SK-N-SH (cell line): ENCODE measurements at regions not wholly inside any gene's neighbourhood (a gene's known extent, or its start where the extent isn't known, plus 50 kb on each side); places are given as distances from the start of the nearest gene placed in this dataset.

Source experiments
- CTCF ChIA-PET: fragments of 300-600, 350-600 bp; formaldehyde crosslinking; extraction: SDS; loops from one replicate; lab custom pipeline; 2021; lab: Yijun Ruan, JAX
- POLR2A ChIA-PET: fragments of 350-600 bp; sonication (Branson Sonifier 250); formaldehyde crosslinking; extraction: SDS; loops from one replicate; lab custom pipeline; 2020; ENCODE audit warnings: antibody characterized with exemption, inconsistent platforms; lab: Yijun Ruan, JAX
- DNase-seq: peaks from one replicate; pipeline ENCODE4 v3.0.0; 2012
- H2AFZ ChIP-seq: fragments of 200-600 bp; sonication (generic); 2 replicates; pipeline ENCODE4 v1.8.1; 2016; ENCODE audit warnings: antibody characterized with exemption, mild to moderate bottlenecking, low read depth
- H3F3A ChIP-seq: fragments of 200-600 bp; sonication (generic); replicated peaks from 2 replicates; pipeline ENCODE3; 2016; ENCODE audit warnings: antibody characterized with exemption, mild to moderate bottlenecking; ENCODE audit not compliant: insufficient read depth
- H3K27ac ChIP-seq, 2 experiments: fragments of 200-500 bp in 1 of 2; fragments of 200-600 bp in 1 of 2; sonication (Bioruptor generic) in 1 of 2; sonication (generic), shearing (Covaris generic) in 1 of 2; 2 replicates each; pipeline versions ENCODE4 v1.5.1 to v1.6.1; 2014 to 2016; ENCODE audit warnings: low read depth in 2 of 2, inconsistent platforms in 1 of 2, low read length in 1 of 2, mild to moderate bottlenecking in 1 of 2, mixed read lengths in 1 of 2
- H3K27me3 ChIP-seq: fragments of 200-600 bp; sonication (generic), shearing (Covaris generic); 2 replicates; pipeline ENCODE4 v1.6.1; 2016; ENCODE audit warnings: mixed run types; ENCODE audit not compliant: insufficient read depth
- H3K36me3 ChIP-seq, 2 experiments: fragments of 200-500 bp in 1 of 2; fragments of 200-600 bp in 1 of 2; sonication (Bioruptor generic) in 1 of 2; sonication (generic) in 1 of 2; replicated peaks in 1 of 2; 2 replicates each; pipeline versions ENCODE3 to v1.5.1; 2014 to 2016; ENCODE audit warnings: low read length in 1 of 2, mild to moderate bottlenecking in 1 of 2; ENCODE audit not compliant: insufficient read depth in 2 of 2, control insufficient read depth in 1 of 2
- H3K4me1 ChIP-seq, 2 experiments: fragments of 200-500 bp in 1 of 2; fragments of 200-600 bp in 1 of 2; sonication (Bioruptor generic) in 1 of 2; sonication (generic), shearing (Covaris generic) in 1 of 2; 2 replicates each; pipeline versions ENCODE4 v1.5.1 to v1.6.1; 2014 to 2016; ENCODE audit warnings: low read depth in 1 of 2, low read length in 1 of 2, mixed run types in 1 of 2; ENCODE audit not compliant: insufficient read depth in 2 of 2, control insufficient read depth in 1 of 2
- H3K4me2 ChIP-seq: fragments of 200-600 bp; sonication (generic), shearing (Covaris generic); 2 replicates; pipeline ENCODE4 v1.6.1; 2017; ENCODE audit warnings: mixed run types
- H3K4me3 ChIP-seq, 2 experiments: fragments of 200-500 bp in 1 of 2; fragments of 200-600 bp in 1 of 2; sonication (Bioruptor generic) in 1 of 2; sonication (generic), shearing (Covaris generic) in 1 of 2; 2 replicates each; pipeline versions ENCODE4 v1.5.1 to v1.8.1; 2014 to 2016; ENCODE audit warnings: low read depth in 2 of 2, inconsistent platforms in 1 of 2, low read length in 1 of 2, mild to moderate bottlenecking in 1 of 2, mixed read lengths in 1 of 2, moderate library complexity in 1 of 2
- H3K79me2 ChIP-seq: fragments of 200-600 bp; sonication (generic); 2 replicates; pipeline ENCODE4 v1.8.1; 2017; ENCODE audit warnings: mild to moderate bottlenecking; ENCODE audit not compliant: insufficient read depth
- H3K9ac ChIP-seq: fragments of 200-600 bp; sonication (generic); 2 replicates; pipeline ENCODE4 v1.6.1; 2017; ENCODE audit warnings: mixed run types
- H3K9me2 ChIP-seq: fragments of 200-600 bp; sonication (generic); 2 replicates; pipeline ENCODE4 v1.6.1; 2017; ENCODE audit warnings: mixed run types
- H3K9me3 ChIP-seq: fragments of 200-600 bp; sonication (generic); 2 replicates; pipeline ENCODE4 v1.6.1; 2017; ENCODE audit warnings: mixed run types, mild to moderate bottlenecking, moderate library complexity
- H4K20me1 ChIP-seq: fragments of 200-600 bp; sonication (generic); 2 replicates; pipeline ENCODE4 v1.6.1; 2017; ENCODE audit warnings: mild to moderate bottlenecking, mixed run types; ENCODE audit not compliant: insufficient read depth
- CTCF ChIP-seq: fragments of 200-600 bp; sonication (generic); IDR thresholded peaks from 2 replicates; pipeline ENCODE4 v1.6.1; 2017; ENCODE audit warnings: antibody characterized with exemption, mild to moderate bottlenecking, moderate library complexity
- EP300 ChIP-seq, 2 experiments: IDR thresholded peaks; 2 replicates each; pipeline versions ENCODE4 v1.4.0 to v1.6.1; 2012; ENCODE audit warnings: borderline replicate concordance in 1 of 2, low read depth in 1 of 2, low read length in 1 of 2
- FOSL2 ChIP-seq: IDR thresholded peaks from 2 replicates; pipeline ENCODE4 v1.4.0; 2012; ENCODE audit warnings: low read depth, mild to moderate bottlenecking, moderate library complexity, borderline replicate concordance
- FOXJ3 ChIP-seq: sonication (generic); formaldehyde crosslinking; IDR thresholded peaks from 2 replicates; pipeline ENCODE4 v1.5.1; 2020; ENCODE audit warnings: mild to moderate bottlenecking, missing genetic modification reagents
- GATA2 ChIP-seq: sonication (generic); formaldehyde crosslinking; IDR thresholded peaks from 2 replicates; pipeline ENCODE4 v1.5.0; 2020; ENCODE audit warnings: mild to moderate bottlenecking, missing genetic modification reagents
- JUND ChIP-seq: IDR thresholded peaks from 2 replicates; pipeline ENCODE4 v1.4.0; 2012
- NRF1 ChIP-seq: IDR thresholded peaks from 2 replicates; pipeline ENCODE4 v1.6.1; 2012; ENCODE audit warnings: low read depth, mild to moderate bottlenecking, low read length
- POLR2AphosphoS5 ChIP-seq: IDR thresholded peaks from 2 replicates; pipeline ENCODE4 v1.6.1; 2012; ENCODE audit warnings: low read depth, low read length
- RCOR1 ChIP-seq: fragments of 150-350 bp; IDR thresholded peaks from 2 replicates; pipeline ENCODE4 v1.6.1; 2017; ENCODE audit warnings: antibody characterized with exemption, low read length
- RFX5 ChIP-seq: IDR thresholded peaks from 2 replicates; pipeline ENCODE4 v1.6.1; 2012; ENCODE audit warnings: mild to moderate bottlenecking, improper control_type of control experiment, low read length
- RXRA ChIP-seq: IDR thresholded peaks from 2 replicates; pipeline ENCODE4 v1.4.0; 2012; ENCODE audit warnings: low read depth, mild to moderate bottlenecking, borderline replicate concordance
- SMC3 ChIP-seq: IDR thresholded peaks from 2 replicates; pipeline ENCODE4 v1.6.1; 2012; ENCODE audit warnings: low read depth, low read length, improper control_type of control experiment
- TAF1 ChIP-seq: IDR thresholded peaks from 2 replicates; pipeline ENCODE4 v1.6.1; 2012; ENCODE audit warnings: low read depth, mild to moderate bottlenecking, low read length, moderate library complexity, borderline replicate concordance
- TCF12 ChIP-seq: IDR thresholded peaks from 2 replicates; pipeline ENCODE4 v1.4.0; 2012
- TEAD4 ChIP-seq: IDR thresholded peaks from 2 replicates; pipeline ENCODE4 v1.4.0; 2012; ENCODE audit warnings: mild to moderate bottlenecking, borderline replicate concordance; ENCODE audit not compliant: insufficient read depth
- USF2 ChIP-seq: fragments of 150-350 bp; IDR thresholded peaks from 2 replicates; pipeline ENCODE4 v1.6.1; 2017; ENCODE audit warnings: antibody characterized with exemption, low read length, low read depth, borderline replicate concordance
- WGBS: methylation state at CpG from one replicate; pipeline ENCODE4 v1.1.6; 2017; ENCODE audit warnings: low lambda C conversion rate; 5-methylcytosine and 5-hydroxymethylcytosine counted together
- TF ChIP-seq, protein P1 (sequence below): IDR thresholded peaks from 2 replicates; pipeline ENCODE4 v1.4.0; 2012; ENCODE audit warnings: low read depth
- TF ChIP-seq, protein P2 (sequence below): IDR thresholded peaks from 2 replicates; pipeline ENCODE4 v1.4.0; 2012; ENCODE audit warnings: low read depth, borderline replicate concordance

DNA sequence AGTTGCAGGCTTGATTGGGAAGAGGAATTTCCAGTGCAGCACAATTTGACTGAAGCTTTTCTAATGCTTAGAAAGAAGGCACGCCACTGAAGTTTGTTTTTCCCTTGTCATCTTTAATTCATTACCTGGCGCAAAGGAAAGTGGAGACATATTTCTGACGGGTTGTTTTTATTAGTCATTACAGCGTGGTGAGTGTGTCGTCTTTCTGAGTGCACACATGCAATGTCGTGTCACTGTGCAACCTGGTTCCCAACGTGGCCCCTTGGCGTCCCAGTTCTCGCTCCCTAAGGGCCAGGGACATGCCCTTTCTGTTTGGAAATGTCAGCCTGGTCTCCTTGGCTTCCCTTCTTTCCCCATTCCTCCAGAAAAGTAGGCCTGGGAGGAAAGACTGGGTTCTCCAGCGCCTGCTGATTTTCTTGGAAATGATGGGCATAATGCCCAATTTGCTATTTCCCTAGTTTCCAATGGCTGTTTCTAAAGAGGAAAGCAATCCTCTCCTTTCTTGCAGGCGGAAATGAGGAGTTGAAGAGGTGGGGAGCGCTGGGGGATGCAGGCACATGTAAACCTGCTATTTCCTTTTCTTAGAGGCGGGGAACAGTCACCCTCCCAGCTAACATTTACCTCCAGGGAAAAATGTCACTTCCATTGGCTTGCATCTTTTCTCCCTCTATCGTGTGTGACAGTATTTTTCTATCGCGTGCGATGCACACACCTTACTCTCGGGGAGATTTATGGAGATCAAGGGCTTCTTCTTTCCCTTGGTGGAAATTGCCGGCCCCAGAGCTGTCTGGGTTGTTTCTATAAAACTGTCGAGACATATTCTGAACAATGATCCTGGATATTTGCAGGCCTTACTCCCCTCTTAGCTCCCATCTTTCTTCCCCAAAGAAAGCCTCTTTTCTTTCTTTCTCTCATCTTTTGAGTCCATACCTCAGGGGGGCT is 249.8 kb downstream of the ARHGAP12 start:
- CTCF ChIA-PET, result no interaction called here
- H3K9ac ChIP-seq, result no peak overlapping the region
- no peaks in the 10 kb centered on the region for H4K20me1 ChIP-seq
- H3K9me2 ChIP-seq, result no peaks in the 10 kb centered on the region
- H3F3A ChIP-seq, result no peaks in the 10 kb centered on the region
- H3K4me1 ChIP-seq, result no peaks in the 10 kb centered on the region; a peak in 1 of 4 replicates
- H3K9me3 ChIP-seq, result 0 out of 2 replicates have a peak, but pooled peaks cover 8% of the 10 kb centered on the region
- no peak overlapping the region for H3K4me2 ChIP-seq
- no peaks in the 10 kb centered on the region for H3K27me3 ChIP-seq
- no peak for DNase-seq
- WGBS, result 79% methylated on average over 20 of the region's 20 CpGs
- TF ChIP-seq RXRA, result no peak
- TF ChIP-seq, protein P1, sequence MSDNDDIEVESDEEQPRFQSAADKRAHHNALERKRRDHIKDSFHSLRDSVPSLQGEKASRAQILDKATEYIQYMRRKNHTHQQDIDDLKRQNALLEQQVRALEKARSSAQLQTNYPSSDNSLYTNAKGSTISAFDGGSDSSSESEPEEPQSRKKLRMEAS, result no peak
- H3K4me3 ChIP-seq, result no peak overlapping the region
- H2AFZ ChIP-seq, result no peak overlapping the region
- no peak overlapping the region for H3K27ac ChIP-seq
- no peaks in the 10 kb centered on the region for H3K79me2 ChIP-seq
- H3K36me3 ChIP-seq, result no peaks in the 10 kb centered on the region
- POLR2A ChIA-PET, result no interaction called here

- TF ChIP-seq JUND (no peak), FOSL2 (no peak), TAF1 (no peak), NRF1 (no peak), POLR2AphosphoS5 (no peak), TEAD4 (no peak), FOXJ3 (CRISPR knock-in tag) (no peak), RFX5 (no peak), SMC3 (no peak), EP300 (IDR thresholded peaks at IDR 0.05; ENCODE audit: borderline replicate concordance in 1 of 2, low read depth in 1 of 2, low read length in 1 of 2) (no peak), USF2 (no peak), TCF12 (no peak), CTCF (no peak), GATA2 (CRISPR knock-in tag) (no peak), RCOR1 (no peak)
- TF ChIP-seq, protein P2, sequence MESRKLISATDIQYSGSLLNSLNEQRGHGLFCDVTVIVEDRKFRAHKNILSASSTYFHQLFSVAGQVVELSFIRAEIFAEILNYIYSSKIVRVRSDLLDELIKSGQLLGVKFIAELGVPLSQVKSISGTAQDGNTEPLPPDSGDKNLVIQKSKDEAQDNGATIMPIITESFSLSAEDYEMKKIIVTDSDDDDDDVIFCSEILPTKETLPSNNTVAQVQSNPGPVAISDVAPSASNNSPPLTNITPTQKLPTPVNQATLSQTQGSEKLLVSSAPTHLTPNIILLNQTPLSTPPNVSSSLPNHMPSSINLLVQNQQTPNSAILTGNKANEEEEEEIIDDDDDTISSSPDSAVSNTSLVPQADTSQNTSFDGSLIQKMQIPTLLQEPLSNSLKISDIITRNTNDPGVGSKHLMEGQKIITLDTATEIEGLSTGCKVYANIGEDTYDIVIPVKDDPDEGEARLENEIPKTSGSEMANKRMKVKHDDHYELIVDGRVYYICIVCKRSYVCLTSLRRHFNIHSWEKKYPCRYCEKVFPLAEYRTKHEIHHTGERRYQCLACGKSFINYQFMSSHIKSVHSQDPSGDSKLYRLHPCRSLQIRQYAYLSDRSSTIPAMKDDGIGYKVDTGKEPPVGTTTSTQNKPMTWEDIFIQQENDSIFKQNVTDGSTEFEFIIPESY, result no peak
- no peak overlapping the region for H3K4me2 ChIP-seq
- H3K27ac ChIP-seq, result no peak overlapping the region
- no peak overlapping the region for H3K9ac ChIP-seq
- H3F3A ChIP-seq, result no peaks in the 10 kb centered on the region
- 80% methylated on average over 12 of the region's 12 CpGs for WGBS
- H3K9me2 ChIP-seq, result no peaks in the 10 kb centered on the region
- H3K36me3 ChIP-seq, result no peaks in the 10 kb centered on the region
- no peaks in the 10 kb centered on the region; a peak in 1 of 4 replicates for H3K4me1 ChIP-seq
- no peaks in the 10 kb centered on the region for H4K20me1 ChIP-seq
- 0 out of 2 replicates have a peak, but pooled peaks cover 1% of the 10 kb centered on the region for H3K9me3 ChIP-seq
- POLR2A ChIA-PET, result no interaction called here
- no peak overlapping the region for H3K4me3 ChIP-seq
- CTCF ChIA-PET, result no interaction called here
- H2AFZ ChIP-seq, result no peak overlapping the region
- no peaks in the 10 kb centered on the region for H3K79me2 ChIP-seq
- no peaks in the 10 kb centered on the region for H3K27me3 ChIP-seq
- no peak for DNase-seq
Observed at GRCh38 chr10:31678139-31678536, 250.5 kb downstream of the ARHGAP12 start.
